Fibroblast of skin of right biceps (primary cell): ENCODE measurements at regions not wholly inside any gene's neighbourhood (a gene's known extent, or its start where the extent isn't known, plus 50 kb on each side); places are given as distances from the start of the nearest gene placed in this dataset.
"Not testable (repeated sequence)": the region's sequence is repeated elsewhere in the genome, so short reads cannot be mapped to it uniquely, and the experiment has no call there.

Experiments used
- DNase-seq: peaks from one replicate; pipeline ENCODE4 v3.0.0-alpha.2; 2013

DNA sequence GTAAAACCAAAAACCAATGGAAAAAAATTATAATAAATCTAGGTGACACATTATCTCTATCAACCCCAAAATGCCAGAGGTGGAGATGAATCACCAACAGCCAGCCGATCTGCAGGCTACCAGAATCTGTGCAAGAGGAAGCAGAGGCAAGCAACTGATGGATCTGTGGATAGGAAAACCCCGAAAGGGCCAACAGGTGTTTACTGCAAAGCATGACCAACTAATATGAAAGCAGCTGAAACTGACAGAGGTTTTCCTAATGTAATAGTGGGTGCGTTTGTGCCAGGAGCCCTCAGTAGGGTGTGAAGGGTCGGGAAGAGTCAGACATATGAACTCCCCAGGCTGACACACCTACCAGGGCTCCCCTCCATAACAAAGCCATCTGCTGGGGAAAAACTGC is 554.6 kb downstream of the RFC3 start:
- no peak for DNase-seq

DNA sequence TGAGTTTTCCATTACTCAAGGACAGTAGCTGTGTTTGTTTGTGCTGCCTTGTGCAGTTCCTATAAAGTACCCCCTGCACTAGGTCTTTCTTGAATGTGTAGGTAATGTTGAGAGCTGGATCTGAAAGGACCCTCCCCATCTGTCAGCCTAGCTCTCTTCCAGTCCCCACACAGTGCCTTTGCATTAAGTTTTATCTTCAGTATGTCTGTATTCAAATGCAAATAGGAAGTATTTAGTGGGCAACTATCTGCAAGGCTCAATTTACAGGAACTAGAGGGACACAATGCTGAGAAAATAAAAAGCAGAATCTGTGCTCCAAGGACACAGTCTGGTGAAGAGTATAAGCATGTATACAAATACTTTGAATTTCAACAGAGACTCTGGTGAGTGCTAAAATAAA is 558.5 kb downstream of the RFC3 start:
- no peak for DNase-seq

DNA sequence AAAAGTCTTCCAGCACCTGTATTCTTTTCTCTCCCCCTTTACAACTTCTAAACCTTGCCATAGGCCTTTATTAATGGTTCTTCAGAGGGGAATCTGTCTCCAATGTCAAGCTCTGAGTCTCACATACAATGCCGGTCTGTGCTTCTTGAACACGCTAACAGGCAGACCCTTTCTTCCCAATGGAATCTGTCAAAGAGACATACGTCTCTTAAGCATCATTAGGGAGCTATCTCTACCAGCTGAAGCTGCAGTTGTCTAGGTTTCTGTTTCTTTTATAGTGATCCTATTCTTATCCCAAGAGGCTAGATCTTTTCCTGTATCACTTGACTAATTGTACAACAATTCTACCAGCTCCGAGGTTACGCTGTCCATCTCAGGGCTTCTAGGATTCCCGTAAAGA is 560.8 kb upstream of the NBEA start:
- no peak for DNase-seq

GRCh38 chr13:34383728-34384127 is 558.3 kb upstream of the NBEA start:
- no peak for DNase-seq

- DNase-seq: not testable (repeated sequence)
These were observed 555.8 kb upstream of the NBEA start for GRCh38 chr13:34386229-34386628.

- DNase-seq: peak; percentile 68
These were observed 551.0 kb upstream of the NBEA start for GRCh38 chr13:34391076-34391475.

GRCh38 chr13:34401696-34402095 is 540.4 kb upstream of the NBEA start:
- peak; percentile 34 for DNase-seq

DNA sequence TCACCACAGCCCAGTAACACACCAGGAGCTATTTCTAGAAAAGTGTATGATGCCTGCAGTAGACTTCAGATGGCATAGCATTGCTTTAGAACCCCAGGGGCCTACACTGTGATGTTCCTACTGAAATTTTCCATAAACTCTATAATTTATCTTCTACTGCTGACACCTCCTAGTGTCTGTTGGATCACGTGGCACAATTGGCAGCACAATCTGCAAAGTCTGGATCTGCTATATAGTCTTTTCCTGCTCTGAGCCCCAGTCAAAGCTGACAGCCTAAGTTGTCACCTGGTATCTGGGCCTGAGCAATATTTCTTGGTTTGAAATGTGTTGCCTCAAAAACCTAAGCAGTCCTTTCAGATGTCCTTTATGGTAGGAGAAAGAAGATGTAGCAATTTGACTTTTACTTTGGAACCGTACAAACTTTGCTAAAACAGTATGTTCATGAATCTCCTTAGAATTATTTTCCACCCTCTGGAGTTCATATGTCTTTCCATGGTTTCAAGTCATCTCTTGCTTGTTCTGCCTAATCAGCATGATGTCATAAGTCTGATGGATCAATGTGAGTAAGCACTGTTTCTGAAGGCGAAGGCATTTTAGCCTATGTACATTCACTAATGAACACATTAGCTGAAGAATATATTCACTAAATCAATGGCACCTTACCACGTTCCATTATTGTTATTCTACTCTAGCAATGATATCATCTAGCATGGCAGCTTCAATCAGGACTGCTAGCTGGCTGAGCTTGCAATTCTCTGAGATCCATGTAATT is 536.5 kb upstream of the NBEA start:
- no peak for DNase-seq

DNA sequence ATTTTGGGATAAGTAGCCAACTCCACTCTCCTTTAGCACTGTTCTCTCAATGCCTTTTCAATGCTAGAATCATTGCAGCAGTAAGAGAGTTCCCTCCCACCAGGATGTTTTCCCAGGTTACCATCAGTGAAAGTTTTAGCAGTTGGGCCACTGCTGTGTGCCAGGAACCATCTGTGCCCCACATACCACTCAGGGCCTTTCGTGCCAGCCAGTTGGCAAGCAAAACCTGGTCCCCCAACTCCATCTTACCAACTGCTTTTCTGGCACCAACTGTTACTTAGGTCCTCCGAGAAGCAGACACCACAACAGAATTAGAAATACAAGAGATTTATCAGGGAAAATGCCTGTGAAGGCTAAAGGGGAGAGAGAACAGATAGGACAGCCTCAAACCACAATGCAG is 533.4 kb upstream of the NBEA start:
- DNase-seq: no peak

- no peak for DNase-seq
These were observed 532.4 kb upstream of the NBEA start for GRCh38 chr13:34409496-34410182.

- DNase-seq: peak; percentile 38
These were observed 531.4 kb upstream of the NBEA start for GRCh38 chr13:34410678-34411077.

- DNase-seq: no peak
These were observed 530.9 kb upstream of the NBEA start for GRCh38 chr13:34411177-34411576.

DNA sequence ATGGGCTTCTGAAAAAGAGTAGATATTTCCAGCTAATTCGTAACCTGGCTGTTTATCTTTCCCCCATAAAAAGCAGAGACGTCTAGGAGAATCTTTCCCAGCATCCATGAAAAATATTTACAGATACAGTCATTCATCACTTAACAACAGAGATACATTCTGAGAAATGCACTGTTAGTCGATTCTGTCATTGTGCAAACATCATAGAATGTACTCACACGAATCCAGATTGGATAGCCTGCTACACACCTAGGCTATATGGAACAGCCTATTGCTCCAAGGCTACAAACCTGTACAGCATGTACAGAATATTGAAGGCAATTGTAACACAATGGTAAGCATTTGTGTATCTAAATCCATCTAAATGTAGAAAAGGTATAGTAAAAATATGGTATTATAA is 530.2 kb upstream of the NBEA start:
- DNase-seq: no peak

- peak; percentile 50 for DNase-seq
These were observed 529.8 kb upstream of the NBEA start for GRCh38 chr13:34412295-34412694.

GRCh38 chr13:34412817-34413375 is 529.2 kb upstream of the NBEA start:
- DNase-seq: peak; percentile 69

- no peak for DNase-seq
These were observed 528.4 kb upstream of the NBEA start for GRCh38 chr13:34413538-34414210.

DNA sequence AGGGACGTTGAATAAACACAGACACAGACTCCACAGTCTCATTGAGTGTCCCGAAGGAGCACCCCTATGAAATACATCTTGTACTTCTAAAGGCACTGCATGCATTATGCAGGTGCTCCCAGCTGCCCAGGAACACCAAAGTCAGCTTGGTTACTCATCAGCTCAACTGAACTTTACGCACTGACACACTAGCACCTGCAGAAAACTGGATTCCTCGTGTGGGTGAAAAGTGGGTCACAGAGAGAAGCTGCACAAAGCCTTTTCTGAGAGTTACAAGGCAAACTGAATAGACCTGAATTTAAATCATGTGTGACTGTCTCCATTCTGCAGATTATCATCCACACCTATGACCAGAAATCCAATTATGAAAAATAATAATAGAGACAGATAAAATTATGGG is 527.5 kb upstream of the NBEA start:
- no peak for DNase-seq

- peak; percentile 61 for DNase-seq
These were observed 525.1 kb upstream of the NBEA start for GRCh38 chr13:34416971-34417380.

GRCh38 chr13:34417896-34418295 is 524.2 kb upstream of the NBEA start:
- peak; percentile 28 for DNase-seq

GRCh38 chr13:34419025-34419424 is 523.0 kb upstream of the NBEA start:
- DNase-seq: no peak

DNA sequence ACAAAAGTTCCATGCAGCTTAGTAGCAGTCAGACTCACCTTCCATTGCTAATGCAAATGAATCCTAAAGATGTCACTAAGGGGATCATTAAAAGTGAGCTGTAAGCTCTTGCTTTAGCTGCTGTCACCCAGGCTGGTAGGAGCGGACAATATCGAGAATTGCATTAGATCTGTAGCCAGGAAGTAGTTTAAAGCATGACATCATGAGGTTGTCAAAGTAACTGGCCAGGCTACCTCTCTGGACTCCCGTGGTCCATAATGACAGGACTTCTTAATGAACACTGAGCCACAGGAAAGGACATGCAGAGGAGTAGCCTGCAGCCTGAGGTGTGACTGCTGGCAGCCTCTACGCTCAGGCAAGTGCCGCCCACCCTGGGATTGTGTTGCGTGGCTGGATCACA is 522.3 kb upstream of the NBEA start:
- DNase-seq: no peak

- no peak for DNase-seq
These were observed 521.2 kb upstream of the NBEA start for GRCh38 chr13:34420702-34421346.

DNA sequence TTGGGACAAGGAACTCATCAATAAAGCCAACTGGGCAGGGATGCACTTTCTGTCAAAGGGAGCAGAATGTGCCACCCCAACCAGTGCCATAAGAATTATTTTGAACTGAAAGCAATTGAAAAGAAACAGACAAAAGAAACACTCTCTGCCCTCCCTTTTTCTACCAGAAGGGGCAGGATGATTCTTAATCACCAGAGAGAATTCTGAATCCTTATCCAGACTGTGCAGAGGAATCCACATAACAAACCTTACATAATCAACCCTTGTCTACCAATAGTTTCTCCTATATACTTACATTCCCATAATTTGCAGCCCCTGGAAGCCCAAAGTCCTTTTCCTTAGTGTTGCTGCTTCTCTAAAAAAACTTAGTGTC is 520.7 kb upstream of the NBEA start:
- DNase-seq: no peak
